SK-N-SH (cell line): ENCODE measurements at regions not wholly inside any gene's neighbourhood (a gene's known extent, or its start where the extent isn't known, plus 50 kb on each side); places are given as distances from the start of the nearest gene placed in this dataset.

ENCODE experiments used
- CTCF ChIA-PET: fragments of 300-600, 350-600 bp; formaldehyde crosslinking; extraction: SDS; loops from one replicate; lab custom pipeline; 2021; lab: Yijun Ruan, JAX
- POLR2A ChIA-PET: fragments of 350-600 bp; sonication (Branson Sonifier 250); formaldehyde crosslinking; extraction: SDS; loops from one replicate; lab custom pipeline; 2020; ENCODE audit warnings: antibody characterized with exemption, inconsistent platforms; lab: Yijun Ruan, JAX
- DNase-seq: peaks from one replicate; pipeline ENCODE4 v3.0.0; 2012
- H2AFZ ChIP-seq: fragments of 200-600 bp; sonication (generic); 2 replicates; pipeline ENCODE4 v1.8.1; 2016; ENCODE audit warnings: antibody characterized with exemption, mild to moderate bottlenecking, low read depth
- H3F3A ChIP-seq: fragments of 200-600 bp; sonication (generic); replicated peaks from 2 replicates; pipeline ENCODE3; 2016; ENCODE audit warnings: antibody characterized with exemption, mild to moderate bottlenecking; ENCODE audit not compliant: insufficient read depth
- H3K27ac ChIP-seq, 2 experiments: fragments of 200-500 bp in 1 of 2; fragments of 200-600 bp in 1 of 2; sonication (Bioruptor generic) in 1 of 2; sonication (generic), shearing (Covaris generic) in 1 of 2; 2 replicates each; pipeline versions ENCODE4 v1.5.1 to v1.6.1; 2014 to 2016; ENCODE audit warnings: low read depth in 2 of 2, inconsistent platforms in 1 of 2, low read length in 1 of 2, mild to moderate bottlenecking in 1 of 2, mixed read lengths in 1 of 2
- H3K27me3 ChIP-seq: fragments of 200-600 bp; sonication (generic), shearing (Covaris generic); 2 replicates; pipeline ENCODE4 v1.6.1; 2016; ENCODE audit warnings: mixed run types; ENCODE audit not compliant: insufficient read depth
- H3K36me3 ChIP-seq, 2 experiments: fragments of 200-500 bp in 1 of 2; fragments of 200-600 bp in 1 of 2; sonication (Bioruptor generic) in 1 of 2; sonication (generic) in 1 of 2; replicated peaks in 1 of 2; 2 replicates each; pipeline versions ENCODE3 to v1.5.1; 2014 to 2016; ENCODE audit warnings: low read length in 1 of 2, mild to moderate bottlenecking in 1 of 2; ENCODE audit not compliant: insufficient read depth in 2 of 2, control insufficient read depth in 1 of 2
- H3K4me1 ChIP-seq, 2 experiments: fragments of 200-500 bp in 1 of 2; fragments of 200-600 bp in 1 of 2; sonication (Bioruptor generic) in 1 of 2; sonication (generic), shearing (Covaris generic) in 1 of 2; 2 replicates each; pipeline versions ENCODE4 v1.5.1 to v1.6.1; 2014 to 2016; ENCODE audit warnings: low read depth in 1 of 2, low read length in 1 of 2, mixed run types in 1 of 2; ENCODE audit not compliant: insufficient read depth in 2 of 2, control insufficient read depth in 1 of 2
- H3K4me2 ChIP-seq: fragments of 200-600 bp; sonication (generic), shearing (Covaris generic); 2 replicates; pipeline ENCODE4 v1.6.1; 2017; ENCODE audit warnings: mixed run types
- H3K4me3 ChIP-seq, 2 experiments: fragments of 200-500 bp in 1 of 2; fragments of 200-600 bp in 1 of 2; sonication (Bioruptor generic) in 1 of 2; sonication (generic), shearing (Covaris generic) in 1 of 2; 2 replicates each; pipeline versions ENCODE4 v1.5.1 to v1.8.1; 2014 to 2016; ENCODE audit warnings: low read depth in 2 of 2, inconsistent platforms in 1 of 2, low read length in 1 of 2, mild to moderate bottlenecking in 1 of 2, mixed read lengths in 1 of 2, moderate library complexity in 1 of 2
- H3K79me2 ChIP-seq: fragments of 200-600 bp; sonication (generic); 2 replicates; pipeline ENCODE4 v1.8.1; 2017; ENCODE audit warnings: mild to moderate bottlenecking; ENCODE audit not compliant: insufficient read depth
- H3K9ac ChIP-seq: fragments of 200-600 bp; sonication (generic); 2 replicates; pipeline ENCODE4 v1.6.1; 2017; ENCODE audit warnings: mixed run types
- H3K9me2 ChIP-seq: fragments of 200-600 bp; sonication (generic); 2 replicates; pipeline ENCODE4 v1.6.1; 2017; ENCODE audit warnings: mixed run types
- H3K9me3 ChIP-seq: fragments of 200-600 bp; sonication (generic); 2 replicates; pipeline ENCODE4 v1.6.1; 2017; ENCODE audit warnings: mixed run types, mild to moderate bottlenecking, moderate library complexity
- H4K20me1 ChIP-seq: fragments of 200-600 bp; sonication (generic); 2 replicates; pipeline ENCODE4 v1.6.1; 2017; ENCODE audit warnings: mild to moderate bottlenecking, mixed run types; ENCODE audit not compliant: insufficient read depth
- CHD2 ChIP-seq: fragments of 150-350 bp; IDR thresholded peaks from 2 replicates; pipeline ENCODE4 v1.6.1; 2018; ENCODE audit warnings: low read length; ENCODE audit not compliant: partially characterized antibody
- CTCF ChIP-seq: fragments of 200-600 bp; sonication (generic); IDR thresholded peaks from 2 replicates; pipeline ENCODE4 v1.6.1; 2017; ENCODE audit warnings: antibody characterized with exemption, mild to moderate bottlenecking, moderate library complexity
- EP300 ChIP-seq, 2 experiments: IDR thresholded peaks; 2 replicates each; pipeline versions ENCODE4 v1.4.0 to v1.6.1; 2012; ENCODE audit warnings: borderline replicate concordance in 1 of 2, low read depth in 1 of 2, low read length in 1 of 2
- FOSL2 ChIP-seq: IDR thresholded peaks from 2 replicates; pipeline ENCODE4 v1.4.0; 2012; ENCODE audit warnings: low read depth, mild to moderate bottlenecking, moderate library complexity, borderline replicate concordance
- GABPA ChIP-seq: IDR thresholded peaks from 2 replicates; pipeline ENCODE4 v1.4.0; 2012; ENCODE audit warnings: low read depth, mild to moderate bottlenecking
- MAX ChIP-seq: IDR thresholded peaks from 2 replicates; pipeline ENCODE4 v1.4.0; 2012; ENCODE audit warnings: low read depth
- MXI1 ChIP-seq: IDR thresholded peaks from 2 replicates; pipeline ENCODE4 v1.6.1; 2012; ENCODE audit warnings: mild to moderate bottlenecking, low read depth, low read length, improper control_type of control experiment
- RCOR1 ChIP-seq: fragments of 150-350 bp; IDR thresholded peaks from 2 replicates; pipeline ENCODE4 v1.6.1; 2017; ENCODE audit warnings: antibody characterized with exemption, low read length
- SIN3A ChIP-seq: IDR thresholded peaks from 2 replicates; pipeline ENCODE4 v1.6.1; 2012; ENCODE audit warnings: low read depth, mild to moderate bottlenecking, low read length, moderate library complexity, borderline replicate concordance
- TAF1 ChIP-seq: IDR thresholded peaks from 2 replicates; pipeline ENCODE4 v1.6.1; 2012; ENCODE audit warnings: low read depth, mild to moderate bottlenecking, low read length, moderate library complexity, borderline replicate concordance
- TEAD4 ChIP-seq: IDR thresholded peaks from 2 replicates; pipeline ENCODE4 v1.4.0; 2012; ENCODE audit warnings: mild to moderate bottlenecking, borderline replicate concordance; ENCODE audit not compliant: insufficient read depth
- USF1 ChIP-seq: IDR thresholded peaks from 2 replicates; pipeline ENCODE4 v1.4.0; 2012; ENCODE audit warnings: low read depth, borderline replicate concordance
- WGBS: methylation state at CpG from one replicate; pipeline ENCODE4 v1.1.6; 2017; ENCODE audit warnings: low lambda C conversion rate; 5-methylcytosine and 5-hydroxymethylcytosine counted together
- TF ChIP-seq, protein P1 (sequence below): fragments of 150-350 bp; IDR thresholded peaks from 2 replicates; pipeline ENCODE4 v1.6.1; 2017; ENCODE audit warnings: antibody characterized with exemption, low read length, low read depth, borderline replicate concordance

GRCh38 chr5:12652201-12652600 lies 748.0 kb upstream of the CTNND2 start (continued):
- TF ChIP-seq GABPA (no peak), TAF1 (no peak), RCOR1 (no peak), TEAD4 (no peak), MAX (no peak), CHD2 (no peak), FOSL2 (no peak), CTCF (no peak)

- ChIA-PET POLR2A (no interaction called here), CTCF (interaction anchor here (0.6 kb wide), 1 partner anchor 281 kb away, joined by 5 read pairs; no protein-coding TSS in a partner anchor)
- H3K79me2 ChIP-seq: no peaks in the 10 kb centered on the region
- no peaks in the 10 kb centered on the region for H3K9me2 ChIP-seq
- H3K9me3 ChIP-seq: no peaks in the 10 kb centered on the region; the same call in 1 of the 2 replicates
- no peak overlapping the region for H3K9ac ChIP-seq
- no peaks in the 10 kb centered on the region for H4K20me1 ChIP-seq
- WGBS: 6% methylated on average over 1 of the region's 1 CpG
- no peaks in the 10 kb centered on the region for H3F3A ChIP-seq
- no peaks in the 10 kb centered on the region for H3K36me3 ChIP-seq
- TF ChIP-seq USF1: no peak
- TF ChIP-seq, protein P1, sequence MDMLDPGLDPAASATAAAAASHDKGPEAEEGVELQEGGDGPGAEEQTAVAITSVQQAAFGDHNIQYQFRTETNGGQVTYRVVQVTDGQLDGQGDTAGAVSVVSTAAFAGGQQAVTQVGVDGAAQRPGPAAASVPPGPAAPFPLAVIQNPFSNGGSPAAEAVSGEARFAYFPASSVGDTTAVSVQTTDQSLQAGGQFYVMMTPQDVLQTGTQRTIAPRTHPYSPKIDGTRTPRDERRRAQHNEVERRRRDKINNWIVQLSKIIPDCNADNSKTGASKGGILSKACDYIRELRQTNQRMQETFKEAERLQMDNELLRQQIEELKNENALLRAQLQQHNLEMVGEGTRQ: no peak
- TF ChIP-seq MXI1: no peak
- TF ChIP-seq SIN3A: no peak
- no peak for TF ChIP-seq EP300 (IDR thresholded peaks at IDR 0.05; ENCODE audit: borderline replicate concordance in 1 of 2, low read depth in 1 of 2, low read length in 1 of 2)
- no peak for TF ChIP-seq CHD2
- H3K4me1 ChIP-seq: no peaks in the 10 kb centered on the region
- no peak overlapping the region for H2AFZ ChIP-seq
- H3K27me3 ChIP-seq: no peaks in the 10 kb centered on the region
- no peak overlapping the region for H3K27ac ChIP-seq
- no peak overlapping the region for H3K4me3 ChIP-seq
- no peak for DNase-seq
- H3K4me2 ChIP-seq: no peak overlapping the region
These were observed 744.3 kb upstream of the CTNND2 start for GRCh38 chr5:12648558-12648957.
